ENCODE measurements at regions not wholly inside any gene's neighbourhood (a gene's known extent, or its start where the extent isn't known, plus 50 kb on each side); places are given as distances from the start of the nearest gene placed in this dataset.
"Not testable (repeated sequence)": the region's sequence is repeated elsewhere in the genome, so short reads cannot be mapped to it uniquely, and the experiment has no call there.

GRCh38 chr2:110333114-110334095 lies 121.1 kb upstream of the MTLN start:
- DNase-seq = not testable (repeated sequence)

GRCh38 chr2:110331625-110332024 lies 119.3 kb upstream of the MTLN start:
- DNase-seq = not testable (repeated sequence)

- DNase-seq = not testable (repeated sequence)
These were observed 117.4 kb upstream of the MTLN start for GRCh38 chr2:110329760-110330159.

- not testable (repeated sequence) for DNase-seq
These were observed 116.8 kb upstream of the MTLN start for GRCh38 chr2:110329158-110329557.

GRCh38 chr2:110328677-110329076 lies 116.3 kb upstream of the MTLN start:
- not testable (repeated sequence) for DNase-seq

GRCh38 chr2:110323832-110324231 lies 111.5 kb upstream of the MTLN start:
- not testable (repeated sequence) for DNase-seq

- not testable (repeated sequence) for DNase-seq
These were observed 110.2 kb upstream of the MTLN start for GRCh38 chr2:110322535-110322934.

GRCh38 chr2:110320834-110321563 lies 108.7 kb upstream of the MTLN start:
- not testable (repeated sequence) for DNase-seq

GRCh38 chr2:110318898-110319297 lies 106.6 kb upstream of the MTLN start:
- not testable (repeated sequence) for DNase-seq

GRCh38 chr2:110317377-110317776 lies 105.0 kb upstream of the MTLN start:
- not testable (repeated sequence) for DNase-seq

- DNase-seq = not testable (repeated sequence)
These were observed 103.9 kb upstream of the MTLN start for GRCh38 chr2:110316051-110316865.

- DNase-seq = not testable (repeated sequence)
These were observed 102.9 kb upstream of the MTLN start for GRCh38 chr2:110315054-110315820.

- DNase-seq = not testable (repeated sequence)
These were observed 102.1 kb upstream of the MTLN start for GRCh38 chr2:110314472-110314871.

GRCh38 chr2:110313032-110313431 lies 100.7 kb upstream of the MTLN start:
- not testable (repeated sequence) for DNase-seq

GRCh38 chr2:110311713-110312444 lies 99.5 kb upstream of the MTLN start:
- not testable (repeated sequence) for DNase-seq

GRCh38 chr2:110310988-110311475 lies 98.7 kb upstream of the MTLN start:
- not testable (repeated sequence) for DNase-seq

GRCh38 chr2:110308728-110309127 lies 96.4 kb upstream of the MTLN start:
- DNase-seq = not testable (repeated sequence)

- not testable (repeated sequence) for DNase-seq
These were observed 80.5 kb upstream of the MTLN start for GRCh38 chr2:110292807-110293206.

- not testable (repeated sequence) for DNase-seq
These were observed 79.7 kb upstream of the MTLN start for GRCh38 chr2:110291909-110292579.

GRCh38 chr2:110287817-110288216 lies 75.5 kb upstream of the MTLN start:
- not testable (repeated sequence) for DNase-seq
